GM12873 (cell line): ENCODE measurements at regions not wholly inside any gene's neighbourhood (a gene's known extent, or its start where the extent isn't known, plus 50 kb on each side); places are given as distances from the start of the nearest gene placed in this dataset.

Source experiments
- CTCF ChIP-seq: IDR thresholded peaks from 2 replicates; pipeline ENCODE4 v1.5.1; 2012; ENCODE audit warnings: low read depth, mild to moderate bottlenecking, moderate library complexity, low read length, control low read depth; ENCODE audit not compliant: insufficient read depth; ENCODE audit errors: missing control alignments

- TF ChIP-seq CTCF, result no peak
These were observed 107.4 kb downstream of the DLL1 start for GRCh38 chr6:170183521-170183920.

- no peak for TF ChIP-seq CTCF
These were observed 108.1 kb downstream of the DLL1 start for GRCh38 chr6:170182781-170183120.

GRCh38 chr6:170182093-170182780 lies 108.6 kb downstream of the DLL1 start:
- TF ChIP-seq CTCF, result no peak

- no peak for TF ChIP-seq CTCF
These were observed 109.6 kb downstream of the DLL1 start for GRCh38 chr6:170181338-170181690.

- no peak for TF ChIP-seq CTCF
These were observed 110.1 kb downstream of the DLL1 start for GRCh38 chr6:170180671-170181337.

- no peak for TF ChIP-seq CTCF
These were observed 111.1 kb downstream of the DLL1 start for GRCh38 chr6:170179616-170180324.
